Memory B cell (primary cell): ENCODE measurements at regions not wholly inside any gene's neighbourhood (a gene's known extent, or its start where the extent isn't known, plus 50 kb on each side); places are given as distances from the start of the nearest gene placed in this dataset.

Source experiments
- ATAC-seq: fragments of 150-1000 bp; cut with Tn5 transposase; 2 replicates; pipeline ENCODE4 v1.10.0; 2021; ENCODE audit warnings: low read depth, mild to moderate bottlenecking, moderate library complexity
- DNase-seq, 2 donors: peaks; one replicate each; pipeline ENCODE4 v3.0.0; 2022; ENCODE audit warnings: low spot score in 2 of 2
- H3K27ac Mint-ChIP-seq: one replicate; pipeline ENCODE4 v1.8.0; 2022; ENCODE audit warnings: mild to moderate bottlenecking, moderate library complexity, mixed read lengths
- H3K27me3 Mint-ChIP-seq: one replicate; pipeline ENCODE4 v1.8.0; 2022; ENCODE audit warnings: mixed read lengths
- H3K36me3 Mint-ChIP-seq: one replicate; pipeline ENCODE4 v1.8.0; 2022; ENCODE audit warnings: mild to moderate bottlenecking, mixed read lengths
- H3K4me1 Mint-ChIP-seq: one replicate; pipeline ENCODE4 v1.8.0; 2022; ENCODE audit warnings: mixed read lengths
- H3K4me3 Mint-ChIP-seq: one replicate; pipeline ENCODE4 v1.8.0; 2022; ENCODE audit warnings: mild to moderate bottlenecking, moderate library complexity, mixed read lengths
- H3K9me3 Mint-ChIP-seq: one replicate; pipeline ENCODE4 v1.8.0; 2022; ENCODE audit warnings: mixed read lengths

GRCh38 chr3:168608926-168609325 is 513.2 kb upstream of the GOLIM4 start:
- Mint-ChIP-seq H3K36me3 (no peaks in the 10 kb centered on the region), H3K27me3 (peaks cover under 1% of the 10 kb centered on the region), H3K4me3 (no peak overlapping the region), H3K9me3 (peaks cover 1% of the 10 kb centered on the region), H3K27ac (no peak overlapping the region), H3K4me1 (no peaks in the 10 kb centered on the region)
- ATAC-seq (no peak), DNase-seq (no peak)

DNA sequence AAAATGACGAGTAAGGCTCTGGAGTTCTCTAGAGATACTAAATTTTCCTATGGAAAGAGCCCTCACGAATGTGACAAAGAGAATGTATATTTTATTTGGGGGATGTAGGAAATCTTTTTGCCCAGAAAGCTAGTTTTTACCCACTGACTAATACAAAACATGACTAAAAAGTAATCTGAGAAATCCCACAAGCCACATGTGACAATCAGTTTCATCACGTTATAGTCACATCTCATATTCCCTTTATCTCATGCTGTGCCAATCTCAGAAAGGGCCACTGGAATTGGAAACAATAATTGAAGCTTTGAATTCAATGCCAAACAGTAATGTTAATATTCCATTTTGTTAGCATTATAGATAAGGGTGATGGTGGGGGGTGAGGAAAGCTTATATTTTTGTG is 509.0 kb upstream of the GOLIM4 start:
- ATAC-seq (no peak), DNase-seq (no peak)
- H3K36me3 Mint-ChIP-seq = no peaks in the 10 kb centered on the region
- no peak overlapping the region for H3K27ac Mint-ChIP-seq
- peaks cover 1% of the 10 kb centered on the region for H3K9me3 Mint-ChIP-seq
- H3K4me3 Mint-ChIP-seq = no peak overlapping the region
- no peaks in the 10 kb centered on the region for H3K27me3 Mint-ChIP-seq
- no peaks in the 10 kb centered on the region for H3K4me1 Mint-ChIP-seq

GRCh38 chr3:168598250-168598649 is 502.5 kb upstream of the GOLIM4 start:
- DNase-seq (no peak), ATAC-seq (no peak)
- no peaks in the 10 kb centered on the region for H3K4me1 Mint-ChIP-seq
- no peak overlapping the region for H3K27ac Mint-ChIP-seq
- H3K27me3 Mint-ChIP-seq = no peaks in the 10 kb centered on the region
- no peak overlapping the region for H3K4me3 Mint-ChIP-seq
- no peaks in the 10 kb centered on the region for H3K9me3 Mint-ChIP-seq
- H3K36me3 Mint-ChIP-seq = no peaks in the 10 kb centered on the region

GRCh38 chr3:168596175-168596823 is 500.6 kb upstream of the GOLIM4 start:
- DNase-seq = no peak
- no peaks in the 10 kb centered on the region for H3K9me3 Mint-ChIP-seq
- no peaks in the 10 kb centered on the region for H3K4me1 Mint-ChIP-seq
- no peaks in the 10 kb centered on the region for H3K36me3 Mint-ChIP-seq
- H3K27ac Mint-ChIP-seq = no peak overlapping the region
- no peak overlapping the region for H3K4me3 Mint-ChIP-seq
- no peaks in the 10 kb centered on the region for H3K27me3 Mint-ChIP-seq
- ATAC-seq = no peak

- ATAC-seq (no peak), DNase-seq (no peak)
- no peak overlapping the region for H3K27ac Mint-ChIP-seq
- no peaks in the 10 kb centered on the region for H3K27me3 Mint-ChIP-seq
- H3K4me3 Mint-ChIP-seq = no peak overlapping the region
- H3K36me3 Mint-ChIP-seq = no peaks in the 10 kb centered on the region
- H3K9me3 Mint-ChIP-seq = no peaks in the 10 kb centered on the region
- no peaks in the 10 kb centered on the region for H3K4me1 Mint-ChIP-seq
Measured at GRCh38 chr3:168591587-168591986, 495.9 kb upstream of the GOLIM4 start.

GRCh38 chr3:168589376-168589775 is 493.7 kb upstream of the GOLIM4 start:
- H3K27me3 Mint-ChIP-seq = no peaks in the 10 kb centered on the region
- peaks cover 2% of the 10 kb centered on the region for H3K9me3 Mint-ChIP-seq
- H3K4me1 Mint-ChIP-seq = no peaks in the 10 kb centered on the region

DNA sequence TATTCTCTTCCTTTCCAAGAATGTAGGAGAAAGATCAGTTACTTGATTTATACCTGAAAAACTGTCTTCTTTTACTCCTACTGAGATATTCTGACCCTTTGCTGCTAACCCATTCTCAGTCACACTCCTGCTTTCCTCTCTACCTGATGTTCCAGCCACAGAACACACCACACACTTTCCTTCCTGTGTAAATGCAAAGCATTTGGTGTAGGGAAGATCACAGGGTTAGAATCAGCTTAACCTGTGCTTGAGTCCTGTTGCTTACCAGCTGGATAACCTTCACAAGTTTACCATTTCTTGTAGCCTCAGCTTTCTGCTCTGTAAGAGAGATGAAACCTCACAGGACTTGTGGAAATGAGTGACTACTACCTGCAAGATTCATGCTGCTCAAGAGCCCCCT is 489.8 kb upstream of the GOLIM4 start:
- no peak overlapping the region for H3K27ac Mint-ChIP-seq

More at GRCh38 chr3:168589376-168589775, 493.7 kb upstream of the GOLIM4 start:
- no peak for ATAC-seq
- no peak overlapping the region for H3K27ac Mint-ChIP-seq
- H3K36me3 Mint-ChIP-seq = no peaks in the 10 kb centered on the region
- no peak for DNase-seq
- no peak overlapping the region for H3K4me3 Mint-ChIP-seq

GRCh38 chr3:168583977-168584376 is 488.3 kb upstream of the GOLIM4 start:
- H3K27me3 Mint-ChIP-seq = no peaks in the 10 kb centered on the region
- no peak for DNase-seq
- no peaks in the 10 kb centered on the region for H3K36me3 Mint-ChIP-seq
- H3K9me3 Mint-ChIP-seq = peaks cover 2% of the 10 kb centered on the region
- H3K27ac Mint-ChIP-seq = no peak overlapping the region
- H3K4me3 Mint-ChIP-seq = no peak overlapping the region
- no peaks in the 10 kb centered on the region for H3K4me1 Mint-ChIP-seq
- no peak for ATAC-seq

More for the DNA sequence above, 489.8 kb upstream of the GOLIM4 start:
- ATAC-seq (no peak), DNase-seq (no peak)
- Mint-ChIP-seq H3K4me1 (no peaks in the 10 kb centered on the region), H3K27me3 (no peaks in the 10 kb centered on the region), H3K36me3 (no peaks in the 10 kb centered on the region), H3K9me3 (peaks cover 2% of the 10 kb centered on the region), H3K4me3 (no peak overlapping the region)

DNA sequence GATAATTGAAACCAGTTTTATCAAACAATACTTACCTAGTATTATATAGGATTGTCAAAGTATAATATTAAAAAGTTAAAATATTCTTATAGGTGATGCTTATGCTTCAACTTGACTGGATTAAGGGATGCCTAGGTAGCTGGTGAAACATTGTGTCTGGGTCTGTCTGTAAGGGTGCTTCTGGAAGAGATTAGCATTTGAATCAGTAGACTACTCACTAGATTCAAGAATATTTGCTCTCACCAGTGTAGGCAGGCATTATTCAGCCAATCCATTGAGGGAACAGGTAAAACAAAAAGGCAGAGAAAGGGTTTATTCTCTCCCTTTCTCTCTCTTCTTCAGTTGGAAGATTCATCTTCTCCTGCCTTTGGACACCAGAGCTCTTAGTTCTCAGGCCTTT is 486.8 kb upstream of the GOLIM4 start:
- H3K4me1 Mint-ChIP-seq = no peaks in the 10 kb centered on the region
- no peak overlapping the region for H3K4me3 Mint-ChIP-seq
- H3K9me3 Mint-ChIP-seq = peaks cover 2% of the 10 kb centered on the region
- H3K27me3 Mint-ChIP-seq = no peaks in the 10 kb centered on the region
- no peaks in the 10 kb centered on the region for H3K36me3 Mint-ChIP-seq
- no peak for DNase-seq
- ATAC-seq = no peak
- no peak overlapping the region for H3K27ac Mint-ChIP-seq

- no peak for DNase-seq
- H3K27ac Mint-ChIP-seq = no peak overlapping the region
- H3K9me3 Mint-ChIP-seq = peaks cover 2% of the 10 kb centered on the region
- H3K4me3 Mint-ChIP-seq = no peak overlapping the region
- H3K4me1 Mint-ChIP-seq = no peaks in the 10 kb centered on the region
- no peak for ATAC-seq
- H3K27me3 Mint-ChIP-seq = no peaks in the 10 kb centered on the region
- no peaks in the 10 kb centered on the region for H3K36me3 Mint-ChIP-seq
Measured at GRCh38 chr3:168581771-168582225, 486.1 kb upstream of the GOLIM4 start.

- Mint-ChIP-seq H3K36me3 (no peaks in the 10 kb centered on the region), H3K4me3 (no peak overlapping the region), H3K27me3 (no peaks in the 10 kb centered on the region), H3K27ac (no peak overlapping the region), H3K9me3 (no peaks in the 10 kb centered on the region), H3K4me1 (no peaks in the 10 kb centered on the region)
- DNase-seq (no peak), ATAC-seq (no peak)
Measured at GRCh38 chr3:168579010-168579409, 483.3 kb upstream of the GOLIM4 start.

GRCh38 chr3:168575750-168576149 is 480.0 kb upstream of the GOLIM4 start:
- Mint-ChIP-seq H3K9me3 (no peaks in the 10 kb centered on the region), H3K27me3 (no peaks in the 10 kb centered on the region), H3K36me3 (no peaks in the 10 kb centered on the region), H3K4me3 (no peak overlapping the region), H3K4me1 (no peaks in the 10 kb centered on the region), H3K27ac (no peak overlapping the region)
- no peak for ATAC-seq
- DNase-seq = no peak

GRCh38 chr3:168574455-168575158 is 478.9 kb upstream of the GOLIM4 start:
- H3K27ac Mint-ChIP-seq = no peak overlapping the region
- H3K4me1 Mint-ChIP-seq = no peaks in the 10 kb centered on the region
- H3K4me3 Mint-ChIP-seq = no peak overlapping the region
- DNase-seq = no peak
- H3K9me3 Mint-ChIP-seq = no peaks in the 10 kb centered on the region
- no peak for ATAC-seq
- no peaks in the 10 kb centered on the region for H3K36me3 Mint-ChIP-seq
- H3K27me3 Mint-ChIP-seq = no peaks in the 10 kb centered on the region

GRCh38 chr3:168570404-168571155 is 474.9 kb upstream of the GOLIM4 start:
- no peak for ATAC-seq
- no peaks in the 10 kb centered on the region for H3K27me3 Mint-ChIP-seq
- no peaks in the 10 kb centered on the region for H3K9me3 Mint-ChIP-seq
- no peak for DNase-seq
- H3K4me1 Mint-ChIP-seq = no peaks in the 10 kb centered on the region
- no peak overlapping the region for H3K27ac Mint-ChIP-seq
- no peak overlapping the region for H3K4me3 Mint-ChIP-seq
- no peaks in the 10 kb centered on the region for H3K36me3 Mint-ChIP-seq
